ENCODE measurements at regions not wholly inside any gene's neighbourhood (a gene's known extent, or its start where the extent isn't known, plus 50 kb on each side); places are given as distances from the start of the nearest gene placed in this dataset.

DNA sequence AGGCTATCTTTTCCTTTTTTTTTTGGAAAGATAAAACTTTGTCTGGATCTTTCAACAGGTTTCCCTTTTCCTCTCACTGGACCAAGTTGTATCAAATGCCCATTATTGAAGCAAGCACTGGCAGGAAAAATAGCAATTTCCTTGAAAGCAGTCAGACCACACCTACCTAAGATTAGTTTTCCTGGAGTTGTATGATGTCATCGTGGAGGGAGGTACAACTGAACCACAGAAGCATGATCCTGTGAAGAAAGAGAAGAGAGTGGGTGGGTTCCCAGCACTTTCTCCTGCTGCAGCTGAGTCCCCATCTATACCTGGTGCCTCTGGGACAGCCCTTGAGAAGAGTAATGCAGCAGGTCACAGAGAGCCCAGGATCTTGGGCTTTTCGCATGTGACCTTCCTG is 63.6 kb upstream of the ERCC4 start:
- TF ChIP-seq, protein P1, sequence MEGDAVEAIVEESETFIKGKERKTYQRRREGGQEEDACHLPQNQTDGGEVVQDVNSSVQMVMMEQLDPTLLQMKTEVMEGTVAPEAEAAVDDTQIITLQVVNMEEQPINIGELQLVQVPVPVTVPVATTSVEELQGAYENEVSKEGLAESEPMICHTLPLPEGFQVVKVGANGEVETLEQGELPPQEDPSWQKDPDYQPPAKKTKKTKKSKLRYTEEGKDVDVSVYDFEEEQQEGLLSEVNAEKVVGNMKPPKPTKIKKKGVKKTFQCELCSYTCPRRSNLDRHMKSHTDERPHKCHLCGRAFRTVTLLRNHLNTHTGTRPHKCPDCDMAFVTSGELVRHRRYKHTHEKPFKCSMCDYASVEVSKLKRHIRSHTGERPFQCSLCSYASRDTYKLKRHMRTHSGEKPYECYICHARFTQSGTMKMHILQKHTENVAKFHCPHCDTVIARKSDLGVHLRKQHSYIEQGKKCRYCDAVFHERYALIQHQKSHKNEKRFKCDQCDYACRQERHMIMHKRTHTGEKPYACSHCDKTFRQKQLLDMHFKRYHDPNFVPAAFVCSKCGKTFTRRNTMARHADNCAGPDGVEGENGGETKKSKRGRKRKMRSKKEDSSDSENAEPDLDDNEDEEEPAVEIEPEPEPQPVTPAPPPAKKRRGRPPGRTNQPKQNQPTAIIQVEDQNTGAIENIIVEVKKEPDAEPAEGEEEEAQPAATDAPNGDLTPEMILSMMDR (IDR thresholded peaks at IDR 0.05), result no peak
- TF ChIP-seq RXRA (IDR thresholded peaks at IDR 0.05; ENCODE audit: borderline replicate concordance, low read depth) (no peak), RFX5 (IDR thresholded peaks at IDR 0.05; ENCODE audit: low read length) (no peak), TAF1 (IDR thresholded peaks at IDR 0.05; ENCODE audit: borderline replicate concordance, low read depth, low read length) (no peak), YY1 (IDR thresholded peaks at IDR 0.05; ENCODE audit: low read depth) (no peak), EP300 (IDR thresholded peaks at IDR 0.05; ENCODE audit: borderline replicate concordance in 1 of 2, low read depth in 1 of 2, low read length in 1 of 2) (no peak), EZH2phosphoT487 (IDR thresholded peaks at IDR 0.05; ENCODE audit: borderline replicate concordance, low read depth) (no peak)
- TF ChIP-seq, protein P2, sequence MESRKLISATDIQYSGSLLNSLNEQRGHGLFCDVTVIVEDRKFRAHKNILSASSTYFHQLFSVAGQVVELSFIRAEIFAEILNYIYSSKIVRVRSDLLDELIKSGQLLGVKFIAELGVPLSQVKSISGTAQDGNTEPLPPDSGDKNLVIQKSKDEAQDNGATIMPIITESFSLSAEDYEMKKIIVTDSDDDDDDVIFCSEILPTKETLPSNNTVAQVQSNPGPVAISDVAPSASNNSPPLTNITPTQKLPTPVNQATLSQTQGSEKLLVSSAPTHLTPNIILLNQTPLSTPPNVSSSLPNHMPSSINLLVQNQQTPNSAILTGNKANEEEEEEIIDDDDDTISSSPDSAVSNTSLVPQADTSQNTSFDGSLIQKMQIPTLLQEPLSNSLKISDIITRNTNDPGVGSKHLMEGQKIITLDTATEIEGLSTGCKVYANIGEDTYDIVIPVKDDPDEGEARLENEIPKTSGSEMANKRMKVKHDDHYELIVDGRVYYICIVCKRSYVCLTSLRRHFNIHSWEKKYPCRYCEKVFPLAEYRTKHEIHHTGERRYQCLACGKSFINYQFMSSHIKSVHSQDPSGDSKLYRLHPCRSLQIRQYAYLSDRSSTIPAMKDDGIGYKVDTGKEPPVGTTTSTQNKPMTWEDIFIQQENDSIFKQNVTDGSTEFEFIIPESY (IDR thresholded peaks at IDR 0.05; ENCODE audit: borderline replicate concordance, low read depth), result no peak
- TF ChIP-seq, protein P3, sequence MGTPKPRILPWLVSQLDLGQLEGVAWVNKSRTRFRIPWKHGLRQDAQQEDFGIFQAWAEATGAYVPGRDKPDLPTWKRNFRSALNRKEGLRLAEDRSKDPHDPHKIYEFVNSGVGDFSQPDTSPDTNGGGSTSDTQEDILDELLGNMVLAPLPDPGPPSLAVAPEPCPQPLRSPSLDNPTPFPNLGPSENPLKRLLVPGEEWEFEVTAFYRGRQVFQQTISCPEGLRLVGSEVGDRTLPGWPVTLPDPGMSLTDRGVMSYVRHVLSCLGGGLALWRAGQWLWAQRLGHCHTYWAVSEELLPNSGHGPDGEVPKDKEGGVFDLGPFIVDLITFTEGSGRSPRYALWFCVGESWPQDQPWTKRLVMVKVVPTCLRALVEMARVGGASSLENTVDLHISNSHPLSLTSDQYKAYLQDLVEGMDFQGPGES (IDR thresholded peaks at IDR 0.05; ENCODE audit: low read depth, low read length), result no peak
- TF ChIP-seq, protein P4, sequence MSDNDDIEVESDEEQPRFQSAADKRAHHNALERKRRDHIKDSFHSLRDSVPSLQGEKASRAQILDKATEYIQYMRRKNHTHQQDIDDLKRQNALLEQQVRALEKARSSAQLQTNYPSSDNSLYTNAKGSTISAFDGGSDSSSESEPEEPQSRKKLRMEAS (IDR thresholded peaks at IDR 0.05; ENCODE audit: low read depth), result no peak

Measured in SK-N-SH (cell line).